Esophagus mucosa (tissue), 1 donor: ENCODE measurements at regions not wholly inside any gene's neighbourhood (a gene's known extent, or its start where the extent isn't known, plus 50 kb on each side); places are given as distances from the start of the nearest gene placed in this dataset.
A peak's percentile ranks its signal among the peaks of the same experiment; 100 is the strongest.
"Not testable (repeated sequence)": the region's sequence is repeated elsewhere in the genome, so short reads cannot be mapped to it uniquely, and the experiment has no call there.

Source experiments
- ATAC-seq: fragments of 200-7000 bp; cut with Tn5 transposase; one replicate; pipeline ENCODE4 v1.9.1; 2020
- donor health status: DM: yes; HTN: yes; CAD: no.

DNA sequence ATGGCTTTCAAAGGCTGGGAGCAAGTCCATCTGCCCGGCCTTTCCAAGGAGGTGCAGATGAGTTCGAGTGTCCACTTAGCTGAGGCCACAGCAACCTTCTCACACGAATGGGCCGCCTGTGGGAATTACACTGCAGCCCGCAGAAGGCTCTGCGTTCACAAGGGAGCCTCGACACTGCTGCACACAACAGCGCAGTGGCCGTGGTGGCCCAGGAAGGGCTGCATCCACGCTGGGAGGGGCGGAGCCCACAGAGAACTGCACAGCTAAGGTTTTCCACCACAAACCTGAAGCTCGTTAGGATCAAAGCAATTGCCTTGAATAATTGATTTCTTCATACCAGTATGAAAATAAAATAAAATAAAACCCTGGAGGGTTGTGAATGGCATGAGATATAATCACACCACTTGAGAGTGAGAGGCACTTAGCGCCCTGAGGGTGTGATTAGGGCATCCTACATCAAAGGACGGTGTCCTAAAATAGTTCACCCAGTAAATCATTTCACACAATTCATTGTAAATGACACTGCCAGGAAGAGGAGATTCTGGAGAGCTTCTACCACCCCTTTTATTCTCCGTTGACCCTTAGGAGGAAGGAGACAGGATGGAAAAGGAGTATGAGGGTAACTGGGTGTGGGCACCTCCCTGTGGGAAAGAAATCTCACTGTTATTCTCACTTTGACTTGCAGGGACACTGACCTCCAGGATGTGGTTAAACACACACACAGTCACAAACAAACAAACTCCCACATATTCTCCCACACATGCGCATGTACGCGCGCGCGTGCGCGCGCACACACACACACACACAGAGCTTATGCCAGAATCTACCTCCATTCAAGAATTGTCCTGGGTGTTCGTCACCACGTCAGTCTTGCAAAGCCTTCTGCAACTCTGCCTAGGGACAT, 256.6 kb upstream of the ID2 start:
- ATAC-seq = no peak

DNA sequence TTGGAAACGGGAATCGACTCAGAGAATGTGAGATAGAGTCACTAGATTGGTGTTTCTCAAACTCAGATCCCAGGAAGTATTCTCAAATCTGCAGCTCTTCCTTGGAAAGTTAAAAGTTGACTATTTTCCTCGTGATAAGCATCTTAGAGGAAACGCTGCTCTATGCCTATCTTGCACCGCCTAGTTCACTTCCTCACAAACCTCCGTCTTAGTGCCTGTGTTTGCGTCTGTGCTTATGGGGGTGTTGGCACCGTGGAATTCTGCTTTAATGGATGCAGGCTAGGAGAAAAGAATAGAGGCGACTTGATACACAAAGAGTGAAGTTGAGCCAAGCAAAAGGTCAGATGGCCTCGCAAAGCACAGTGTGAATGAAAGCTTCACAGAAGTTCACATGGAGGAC, 255.3 kb upstream of the ID2 start:
- ATAC-seq = no peak

DNA sequence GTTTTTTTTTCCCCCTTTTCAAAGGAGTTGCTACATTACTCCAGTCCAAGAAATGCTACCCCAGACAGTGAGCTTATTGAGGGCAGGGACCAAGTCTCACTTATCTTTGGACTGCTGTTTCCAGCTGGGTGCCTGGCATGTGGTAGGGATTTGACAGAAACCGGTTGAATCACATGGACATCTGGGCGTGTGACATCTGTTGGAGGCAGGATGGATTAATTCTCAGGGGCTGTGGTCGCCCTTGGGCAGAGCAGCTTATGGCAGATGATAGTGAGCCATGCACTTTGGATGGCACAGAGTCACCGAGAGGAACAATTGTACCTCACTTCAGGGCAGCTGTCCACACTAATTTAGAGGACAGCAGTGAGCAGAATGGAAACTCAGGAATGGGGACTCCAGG, 254.6 kb upstream of the ID2 start:
- no peak for ATAC-seq

DNA sequence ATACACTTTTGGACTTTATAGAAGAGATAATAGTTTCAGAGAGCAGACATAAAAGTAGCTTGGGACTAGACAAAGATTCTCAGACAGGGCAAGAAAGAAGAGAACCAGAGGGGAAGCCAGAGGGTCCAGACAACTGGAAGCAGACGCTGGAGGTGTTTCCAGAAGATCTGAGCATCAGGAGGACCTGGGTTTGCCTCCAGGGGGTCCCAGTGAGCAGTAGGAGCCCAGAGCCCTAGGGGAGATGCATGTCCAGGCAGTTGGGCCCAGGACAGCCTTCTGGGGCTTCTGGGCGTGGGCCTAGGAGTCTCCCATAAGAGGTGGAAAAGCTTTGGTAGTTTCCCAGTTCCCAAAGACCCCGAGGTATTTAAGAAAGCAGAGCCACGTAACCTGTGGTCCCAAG, 251.2 kb upstream of the ID2 start:
- ATAC-seq = no peak

DNA sequence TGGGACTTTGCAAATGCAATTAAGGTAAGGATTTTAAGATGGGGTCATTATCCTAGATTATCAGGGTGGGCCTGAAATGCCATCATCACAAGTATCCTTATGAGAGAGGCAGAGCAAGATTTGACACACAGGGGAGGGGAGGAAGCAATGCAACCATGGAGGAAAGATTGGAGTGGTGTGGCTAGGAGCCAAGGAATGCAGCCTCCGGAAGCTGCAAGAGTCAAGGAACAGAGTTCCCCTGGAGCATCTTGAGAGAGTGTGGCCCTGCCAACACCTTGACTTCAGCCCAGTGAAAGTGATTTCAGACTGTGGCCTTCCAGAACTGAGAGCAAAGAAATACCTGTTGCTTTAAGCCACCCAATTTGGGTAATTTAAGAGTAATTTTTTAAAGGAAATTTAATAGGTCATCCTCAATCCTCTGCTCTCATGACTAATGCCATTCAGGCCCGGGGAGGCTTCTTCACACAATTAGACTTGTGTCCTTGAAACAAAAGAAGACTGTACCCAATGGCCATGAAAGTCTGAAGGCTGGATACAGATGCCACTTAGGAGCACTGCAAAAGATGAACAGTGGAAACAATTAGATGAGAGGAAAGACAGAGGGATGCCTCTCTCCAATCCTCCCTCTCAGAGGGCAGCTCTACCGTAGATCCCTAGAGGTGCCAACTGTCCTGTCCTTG, 250.3 kb upstream of the ID2 start:
- ATAC-seq = no peak

DNA sequence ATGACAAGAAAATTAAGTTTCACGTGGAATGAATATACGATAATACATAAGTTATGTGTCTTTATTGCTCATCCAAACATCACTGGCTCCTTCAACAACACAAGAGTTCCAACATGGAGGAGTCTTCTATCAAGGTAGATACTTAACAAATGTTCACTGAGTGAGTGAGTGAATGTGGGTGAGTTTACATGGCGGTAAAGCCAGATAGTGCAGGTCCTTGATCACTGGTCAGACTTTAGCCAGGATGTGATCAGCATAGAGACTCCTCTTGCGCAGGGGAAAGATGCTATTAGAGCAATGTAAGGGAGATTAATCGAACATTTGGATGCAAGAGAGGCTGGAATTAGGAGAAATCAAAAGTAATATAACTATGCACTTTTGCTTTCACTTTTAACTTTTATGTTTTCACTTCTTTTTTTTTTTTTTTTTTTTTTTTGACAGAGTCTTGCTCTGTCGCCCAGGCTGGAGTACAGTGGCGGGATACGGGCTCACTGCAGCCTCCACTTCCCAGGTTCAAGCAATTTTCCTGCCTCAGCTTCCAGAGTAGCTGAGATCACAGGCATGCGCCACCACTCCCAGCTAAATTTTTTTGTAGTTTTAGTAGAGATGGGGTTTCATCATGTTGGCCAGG, 249.0 kb upstream of the ID2 start:
- ATAC-seq = no peak

DNA sequence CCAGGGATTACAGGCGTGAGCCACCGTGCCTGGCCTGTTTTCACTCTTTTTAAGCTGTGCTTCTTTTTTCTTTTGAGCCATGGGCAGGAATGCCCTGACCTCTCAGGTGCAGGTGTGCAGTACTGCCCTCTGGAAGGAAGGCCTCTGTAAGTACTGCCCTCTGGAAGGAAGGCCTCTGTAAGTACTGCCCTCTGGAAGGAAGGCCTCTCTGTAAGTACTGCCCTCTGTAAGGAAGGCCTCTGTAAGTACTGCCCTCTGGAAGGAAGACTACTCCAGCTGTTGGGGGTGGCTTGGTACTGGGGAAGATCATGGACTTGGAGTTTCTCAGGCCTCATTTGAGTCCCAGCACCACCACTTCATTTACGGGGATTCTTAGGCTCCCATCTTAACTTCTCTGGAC, 248.5 kb upstream of the ID2 start:
- no peak for ATAC-seq

DNA sequence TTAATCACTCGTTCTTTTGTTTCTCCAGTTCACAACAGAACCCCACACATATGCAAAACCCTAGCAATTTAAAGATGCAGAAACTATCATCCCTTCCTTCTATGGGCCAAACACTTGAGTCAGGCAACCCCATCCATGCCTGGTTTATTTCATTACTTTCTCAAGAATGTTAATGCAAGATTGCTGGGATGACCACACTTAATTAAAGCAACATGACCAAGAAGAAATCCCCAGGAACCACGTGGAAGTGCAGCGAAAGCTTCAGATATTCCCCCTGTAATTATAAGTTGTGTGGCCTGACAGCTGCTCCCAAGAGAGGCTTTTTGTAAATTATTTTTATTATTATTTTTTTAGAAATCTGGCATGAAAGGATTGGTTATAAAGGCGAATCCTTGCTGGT, 246.2 kb upstream of the ID2 start:
- no peak for ATAC-seq

DNA sequence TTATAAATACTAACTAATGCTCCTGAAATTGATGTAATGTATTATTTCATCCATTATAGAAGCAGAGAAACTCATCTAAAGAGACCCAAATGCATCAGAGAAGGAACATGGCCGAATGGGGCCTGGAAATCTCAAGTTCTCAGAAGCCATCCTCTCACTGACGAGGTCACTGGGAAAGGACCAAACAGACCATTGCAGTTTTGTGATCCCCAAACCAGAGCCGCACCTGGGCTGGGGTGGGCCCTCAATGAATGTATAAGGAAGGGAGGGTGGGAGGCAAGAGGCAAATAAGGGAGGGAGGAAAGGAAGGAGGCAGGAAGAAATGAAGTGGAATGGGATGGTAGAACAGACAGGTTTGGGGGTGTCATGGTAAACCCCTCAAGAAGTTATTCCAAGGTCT, 245.3 kb upstream of the ID2 start:
- no peak for ATAC-seq

DNA sequence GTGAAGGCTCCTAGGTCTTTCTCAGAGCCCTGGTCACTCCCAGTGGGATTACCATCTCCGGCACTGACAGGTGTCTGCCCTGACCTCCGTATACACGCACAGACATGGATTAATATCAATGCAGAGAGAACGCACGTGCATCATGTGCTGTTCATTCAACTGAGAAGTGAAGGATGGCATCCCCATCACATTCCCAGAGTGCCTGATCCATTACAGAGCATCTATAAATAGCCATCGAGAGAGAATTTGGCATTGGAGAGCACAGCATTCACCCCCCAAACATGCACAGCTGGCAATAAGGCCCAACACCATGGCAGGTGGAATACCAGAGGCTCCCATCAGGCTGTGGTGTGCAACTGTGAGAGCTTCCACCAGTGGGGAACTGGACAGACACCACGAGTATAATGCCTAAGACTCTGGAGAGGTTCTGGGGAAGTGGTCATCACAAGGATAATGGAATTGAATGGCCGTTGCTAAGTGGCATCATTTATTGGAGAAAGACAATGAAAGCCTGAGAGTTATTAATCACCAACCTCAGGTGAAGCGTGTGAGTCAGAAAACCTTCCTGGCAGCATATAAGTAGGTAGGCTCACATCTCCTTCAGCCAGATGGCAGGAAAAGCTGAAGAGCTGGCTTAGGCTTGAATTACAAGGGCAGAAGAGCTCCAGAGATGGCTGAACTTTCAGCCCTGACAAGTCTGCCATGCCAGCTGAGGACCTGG, 244.5 kb upstream of the ID2 start:
- peak; percentile 76 for ATAC-seq

DNA sequence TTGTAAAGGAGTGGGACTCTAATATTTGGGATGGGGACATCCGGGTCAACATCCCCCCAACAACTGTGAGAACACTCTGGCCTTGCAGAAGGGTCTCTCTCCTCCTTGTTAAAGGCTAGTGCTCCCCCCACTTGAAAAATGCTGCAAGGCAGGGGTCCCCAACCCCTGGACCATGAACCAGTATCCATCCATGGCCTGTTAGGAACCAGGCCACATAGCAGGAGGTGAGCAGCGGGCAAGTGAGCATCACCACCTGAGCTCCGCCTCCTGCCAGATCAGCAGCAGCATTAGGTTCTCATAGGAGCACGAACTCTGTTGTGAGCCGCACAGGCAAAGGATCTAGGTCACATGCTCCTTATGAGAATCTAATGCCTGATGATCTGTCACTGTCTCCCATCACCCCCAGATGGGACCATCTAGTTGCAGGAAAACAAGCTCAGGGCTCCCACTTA, 243.9 kb upstream of the ID2 start:
- ATAC-seq = no peak

DNA sequence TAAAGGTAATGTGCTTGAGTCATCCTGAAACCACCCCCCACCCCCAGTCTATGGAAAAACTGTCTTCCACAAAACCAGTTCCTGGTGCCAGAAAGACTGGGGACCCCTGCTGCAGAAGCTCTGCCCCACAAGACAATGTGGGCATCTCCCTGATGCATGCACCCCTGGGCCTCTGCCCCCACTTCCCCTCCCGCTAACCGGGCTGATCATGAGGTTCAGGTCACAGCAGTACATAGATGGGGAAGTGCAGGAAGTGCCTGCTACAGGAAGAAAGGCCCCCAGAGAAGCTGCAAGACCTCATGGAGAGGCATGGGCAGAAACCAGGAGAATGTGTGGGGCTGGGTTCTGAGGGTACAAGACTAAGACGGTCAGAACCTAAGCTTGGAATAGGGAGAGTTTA, 243.4 kb upstream of the ID2 start:
- ATAC-seq = no peak

DNA sequence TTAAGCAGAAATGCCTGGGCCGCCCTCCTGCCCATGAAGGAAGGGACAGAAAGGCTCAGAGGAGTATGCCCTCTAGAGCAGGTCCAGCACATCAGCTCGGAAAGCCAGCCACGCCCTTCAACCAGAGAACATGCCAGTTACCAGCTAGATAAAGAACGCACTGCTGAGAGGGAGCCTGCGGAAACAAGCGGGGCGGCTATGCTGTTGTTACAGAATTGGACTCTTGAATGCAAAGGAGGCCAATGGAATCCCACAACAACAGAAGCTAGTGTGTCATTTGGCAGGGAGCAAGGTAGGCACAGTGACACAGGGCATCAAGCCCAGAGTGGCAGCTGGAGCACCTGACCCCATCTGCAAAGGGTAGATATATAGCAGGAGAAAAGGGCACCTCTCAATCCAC, 242.9 kb upstream of the ID2 start:
- ATAC-seq = no peak

DNA sequence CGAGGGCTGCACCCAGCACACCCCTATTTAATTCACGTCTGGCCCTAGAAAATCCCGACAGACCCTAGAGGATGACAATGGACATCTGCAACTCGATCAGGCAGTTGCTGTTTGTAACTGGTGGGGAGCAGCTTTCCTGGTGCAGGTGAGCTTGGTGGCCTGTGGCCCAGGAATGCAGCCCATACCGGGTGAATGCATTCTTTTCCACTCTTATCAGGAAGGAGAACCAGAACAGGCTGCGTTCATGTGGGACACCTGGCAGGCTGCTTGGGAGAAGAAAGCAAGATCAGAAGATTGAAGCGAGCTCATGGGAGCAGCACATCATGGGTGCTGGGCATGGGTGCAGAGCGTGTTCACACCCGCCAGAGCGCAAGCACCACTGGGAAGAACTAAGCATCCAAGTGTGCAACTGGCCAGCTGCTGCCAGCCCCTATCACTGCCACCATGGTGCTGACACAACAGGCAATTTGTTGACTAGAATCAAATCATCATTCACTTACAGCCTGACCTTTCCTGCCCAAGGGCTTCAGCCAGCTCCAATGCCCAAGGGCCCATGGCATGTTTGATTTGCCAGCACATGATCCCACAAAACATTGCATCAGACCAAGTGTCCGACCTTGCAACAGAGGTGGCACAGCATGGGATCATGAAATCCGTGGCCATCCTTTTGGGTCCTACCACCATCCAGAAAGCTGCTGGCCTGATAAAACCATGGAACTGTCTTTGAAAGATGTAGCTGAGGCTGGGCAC, 241.7 kb upstream of the ID2 start:
- ATAC-seq = no peak

DNA sequence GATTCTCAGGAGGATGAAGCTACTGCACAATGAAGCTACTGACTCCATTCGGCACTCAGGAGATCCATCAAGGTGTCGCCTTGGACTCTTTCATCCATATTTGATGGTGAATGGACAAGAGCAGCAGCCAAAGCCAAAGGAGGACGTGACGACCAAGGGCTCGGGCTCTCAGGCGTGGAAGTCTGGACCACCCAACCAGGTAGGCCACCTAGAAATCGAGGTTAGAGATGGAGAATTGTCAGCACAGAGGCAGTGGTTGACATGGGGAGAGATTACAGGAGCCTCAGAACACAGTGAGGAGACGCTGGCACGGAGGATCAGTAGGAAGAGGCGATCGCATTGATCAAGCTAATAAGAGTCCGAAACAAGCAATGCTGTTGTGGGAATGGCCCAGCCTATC, 240.5 kb upstream of the ID2 start:
- ATAC-seq = no peak

DNA sequence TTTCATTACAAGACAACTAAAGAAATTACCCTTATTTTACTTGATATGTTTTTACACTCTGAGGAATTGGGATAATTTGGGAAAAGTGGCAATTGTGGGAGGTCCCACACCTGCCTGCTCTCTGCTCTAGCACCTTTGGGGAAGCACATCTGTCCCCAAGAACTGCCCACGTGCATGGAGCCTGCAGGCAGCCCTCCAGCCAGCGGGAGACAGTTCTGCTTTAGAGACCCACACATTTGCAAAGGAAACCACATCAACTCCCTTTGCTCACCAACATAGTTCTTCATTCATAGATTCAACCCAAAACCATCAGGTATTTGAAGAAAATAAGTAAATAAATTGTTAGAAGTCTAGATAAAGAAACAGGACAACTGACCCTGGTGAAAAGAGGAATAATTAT, 239.9 kb upstream of the ID2 start:
- ATAC-seq = no peak

DNA sequence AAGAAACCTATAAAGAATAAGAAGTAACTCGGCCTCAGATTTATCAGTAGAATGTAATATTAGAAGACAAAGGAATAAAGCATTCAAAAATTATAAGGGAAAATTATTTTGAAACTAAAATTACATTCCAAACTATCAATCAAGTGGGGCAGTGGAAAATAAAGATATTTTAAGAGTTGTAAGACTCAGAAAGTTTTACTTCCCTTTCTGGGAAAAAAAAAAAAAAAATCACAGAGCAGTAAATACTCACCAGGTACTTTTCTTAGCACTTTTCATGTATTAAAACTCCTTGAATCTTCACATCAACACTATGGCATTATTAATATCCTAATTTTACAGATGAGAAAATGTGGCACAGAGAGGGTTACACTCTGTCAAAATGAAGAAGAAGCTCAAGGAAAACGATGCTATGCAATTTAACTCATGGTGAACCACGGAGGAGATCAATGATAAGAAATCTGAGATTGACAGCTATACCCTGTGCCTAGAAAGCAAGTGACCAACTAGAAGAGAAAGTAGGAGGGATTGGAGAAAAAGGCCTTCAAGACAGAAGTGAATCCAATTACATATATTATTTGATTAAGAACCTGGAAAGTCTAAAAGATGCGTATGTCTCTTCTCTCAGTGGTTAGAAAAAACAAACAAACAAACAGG, 238.9 kb upstream of the ID2 start:
- ATAC-seq = no peak

DNA sequence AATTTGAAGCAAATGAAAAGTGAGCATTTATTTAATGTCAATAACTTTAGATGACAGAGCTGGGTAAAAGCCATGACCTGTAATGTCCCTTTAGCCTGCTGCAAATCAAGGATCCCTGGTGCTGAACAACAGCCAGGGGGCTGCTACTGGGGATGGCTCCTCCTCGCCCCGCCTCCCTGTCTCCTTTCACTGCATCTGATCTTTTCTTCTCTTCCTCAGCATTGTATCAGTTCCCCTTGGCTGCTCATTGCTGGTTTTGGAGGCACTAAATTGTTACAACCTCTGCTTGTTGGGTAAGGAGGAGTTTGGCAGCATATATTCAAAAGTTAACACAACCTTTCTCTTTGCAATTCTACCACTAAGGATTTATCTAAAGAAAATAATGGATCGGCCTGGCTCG, 236.3 kb upstream of the ID2 start:
- no peak for ATAC-seq

DNA sequence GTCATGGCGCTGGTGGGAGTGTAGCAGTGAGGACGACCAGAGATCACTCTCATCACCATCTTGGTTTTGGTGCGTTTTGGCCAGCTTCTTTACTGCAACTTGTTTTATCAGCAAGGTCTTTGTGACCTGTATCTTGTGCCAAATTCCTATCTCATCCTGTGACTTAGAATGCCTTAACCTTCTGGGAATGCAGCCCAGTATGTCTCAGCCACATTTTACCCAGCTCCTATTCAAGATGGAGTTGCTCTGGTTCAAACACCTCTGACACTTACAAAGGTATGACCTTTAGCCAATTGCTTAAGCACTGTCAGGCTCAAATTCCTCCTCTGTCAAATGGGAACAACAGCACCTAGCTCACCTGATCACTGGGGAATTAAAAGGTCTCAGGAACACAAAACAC, 235.1 kb upstream of the ID2 start:
- ATAC-seq = not testable (repeated sequence)

DNA sequence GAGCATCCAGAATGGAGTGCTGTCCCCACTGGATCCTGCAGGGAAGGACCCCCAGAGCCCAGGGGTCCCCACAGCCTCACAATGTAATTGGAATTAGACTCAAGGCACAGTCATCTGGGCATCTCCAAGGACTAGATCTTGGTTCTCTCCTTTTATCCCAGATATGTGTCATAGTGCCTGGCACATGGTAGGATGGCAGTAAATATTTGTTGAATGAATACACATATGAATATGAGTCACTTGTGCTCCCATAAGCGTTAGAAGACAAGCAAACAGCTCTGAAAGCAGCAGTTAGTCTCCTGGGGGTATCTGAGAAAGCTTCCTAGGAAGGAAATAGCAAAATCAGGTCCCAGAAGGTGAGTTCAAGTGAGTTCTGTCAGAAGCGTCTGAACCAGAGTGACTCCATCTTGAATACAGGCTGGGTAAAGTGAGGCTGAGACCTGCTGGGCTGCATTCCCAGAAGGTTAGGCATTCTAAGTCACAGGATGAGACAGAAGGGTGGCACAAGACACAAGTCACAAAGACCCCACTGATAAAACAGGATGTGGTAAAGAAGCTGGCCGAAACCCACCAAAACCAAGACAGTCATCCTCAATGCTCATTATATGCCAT, 234.1 kb upstream of the ID2 start:
- peak; percentile 53 for ATAC-seq

DNA sequence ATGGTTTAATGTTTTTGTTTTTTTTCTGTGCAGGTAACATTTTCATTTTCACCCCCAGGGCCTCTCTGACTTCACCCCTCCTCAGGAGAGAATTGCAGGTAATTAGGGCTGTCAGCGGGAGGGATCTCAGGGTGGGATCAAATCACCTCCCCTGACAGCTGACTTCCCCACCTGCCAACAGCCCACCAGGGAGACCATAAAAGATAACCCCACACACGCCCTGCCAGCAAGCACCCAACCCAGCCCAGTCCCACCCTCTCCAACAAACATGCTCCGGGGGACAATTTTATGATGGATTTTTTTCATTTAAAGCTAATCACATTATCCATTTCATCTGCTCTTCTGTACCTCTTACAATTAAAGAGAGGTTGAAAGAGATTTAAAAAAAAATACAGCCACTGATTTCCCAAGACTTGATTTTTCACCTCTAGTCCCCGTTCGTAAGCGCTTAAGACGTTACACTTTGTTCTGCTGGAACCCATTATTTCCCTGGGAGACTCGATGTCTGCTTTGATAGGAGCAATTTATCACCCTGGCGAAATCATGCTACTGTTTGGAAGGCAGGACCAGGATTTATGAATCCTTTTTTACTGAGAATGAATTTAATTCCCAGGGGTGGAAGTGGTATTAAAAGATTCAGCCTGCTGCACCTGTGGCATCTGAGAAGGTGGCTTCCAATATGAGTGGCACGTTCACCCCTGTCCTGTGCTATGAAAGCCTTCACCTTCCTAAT, 232.9 kb upstream of the ID2 start:
- ATAC-seq = no peak
